ENCODE measurements at regions not wholly inside any gene's neighbourhood (a gene's known extent, or its start where the extent isn't known, plus 50 kb on each side); places are given as distances from the start of the nearest gene placed in this dataset.
A peak's percentile ranks its signal among the peaks of the same experiment; 100 is the strongest.
"Not testable (repeated sequence)": the region's sequence is repeated elsewhere in the genome, so short reads cannot be mapped to it uniquely, and the experiment has no call there.

GRCh38 chr13:86253497-86253896 is 454.3 kb upstream of the SLITRK6 start:
- DNase-seq, result not testable (repeated sequence)

- not testable (repeated sequence) for DNase-seq
Observed at GRCh38 chr13:86255820-86256219, 456.6 kb upstream of the SLITRK6 start.

- DNase-seq, result no peak
Observed at GRCh38 chr13:86269511-86269910, 470.3 kb upstream of the SLITRK6 start.

GRCh38 chr13:86282442-86282841 is 483.2 kb upstream of the SLITRK6 start:
- DNase-seq, result no peak

GRCh38 chr13:86283031-86283430 is 483.8 kb upstream of the SLITRK6 start:
- DNase-seq, result no peak

- DNase-seq, result no peak
Observed at GRCh38 chr13:86298725-86299124, 499.5 kb upstream of the SLITRK6 start.

GRCh38 chr13:86299128-86299527 is 499.9 kb upstream of the SLITRK6 start:
- DNase-seq, result no peak

GRCh38 chr13:86309881-86310280 is 510.7 kb upstream of the SLITRK6 start:
- DNase-seq, result no peak

GRCh38 chr13:86313421-86313820 is 514.2 kb upstream of the SLITRK6 start:
- no peak for DNase-seq

- no peak for DNase-seq
Observed at GRCh38 chr13:86318450-86318849, 519.2 kb upstream of the SLITRK6 start.

- no peak for DNase-seq
Observed at GRCh38 chr13:86324191-86324590, 525.0 kb upstream of the SLITRK6 start.

GRCh38 chr13:86355301-86355700 is 556.1 kb upstream of the SLITRK6 start:
- no peak for DNase-seq

- no peak for DNase-seq
Observed at GRCh38 chr13:86357106-86357505, 557.9 kb upstream of the SLITRK6 start.

- DNase-seq, result not testable (repeated sequence)
Observed at GRCh38 chr13:86363749-86364148, 564.5 kb upstream of the SLITRK6 start.

GRCh38 chr13:86368924-86369323 is 569.7 kb upstream of the SLITRK6 start:
- DNase-seq, result no peak

GRCh38 chr13:86377451-86377850 is 578.2 kb upstream of the SLITRK6 start:
- DNase-seq, result no peak

GRCh38 chr13:86378628-86379027 is 579.4 kb upstream of the SLITRK6 start:
- DNase-seq, result no peak

GRCh38 chr13:86383151-86383550 is 583.9 kb upstream of the SLITRK6 start:
- no peak for DNase-seq

GRCh38 chr13:86383561-86383960 is 584.3 kb upstream of the SLITRK6 start:
- no peak for DNase-seq

GRCh38 chr13:86397635-86398034 is 598.4 kb upstream of the SLITRK6 start:
- no peak for DNase-seq

- DNase-seq, result no peak
Observed at GRCh38 chr13:86399572-86399971, 600.4 kb upstream of the SLITRK6 start.

GRCh38 chr13:86402500-86402899 is 603.3 kb upstream of the SLITRK6 start:
- no peak for DNase-seq

- peak in 1 of 2 donors; percentile 52 for DNase-seq
Observed at GRCh38 chr13:86403181-86403580, 604.0 kb upstream of the SLITRK6 start.

- DNase-seq, result no peak
Observed at GRCh38 chr13:86409466-86410241, 610.4 kb upstream of the SLITRK6 start.
